DMS79 treated with DMSO at 0.1 percent for 48 hours (cell line): ENCODE measurements at regions not wholly inside any gene's neighbourhood (a gene's known extent, or its start where the extent isn't known, plus 50 kb on each side); places are given as distances from the start of the nearest gene placed in this dataset.
"Not testable (repeated sequence)": the region's sequence is repeated elsewhere in the genome, so short reads cannot be mapped to it uniquely, and the experiment has no call there.

ENCODE experiments used
- DNase-seq: peaks from one replicate; lab custom pipeline; 2025; lab: John Stamatoyannopoulos, UW

DNA sequence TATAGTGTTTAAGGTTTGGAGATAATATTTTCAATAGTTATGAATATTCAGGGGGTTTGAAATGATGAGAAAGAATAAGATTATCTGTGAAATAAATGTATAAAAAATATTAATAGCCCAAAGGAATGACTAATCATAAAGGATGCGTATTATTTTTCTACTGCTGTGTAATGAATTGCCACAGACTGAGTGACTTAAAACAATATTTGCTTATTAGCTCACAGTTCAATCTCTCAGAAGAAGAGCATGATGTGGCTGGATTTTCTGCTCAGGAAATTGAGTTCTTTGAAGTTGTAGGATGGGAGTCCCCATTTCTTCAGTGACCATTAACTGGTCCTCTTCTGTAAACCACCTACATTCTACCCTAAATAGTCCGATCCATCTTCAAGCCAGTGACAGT is 1680.8 kb upstream of the AGA start:
- no peak for DNase-seq

DNA sequence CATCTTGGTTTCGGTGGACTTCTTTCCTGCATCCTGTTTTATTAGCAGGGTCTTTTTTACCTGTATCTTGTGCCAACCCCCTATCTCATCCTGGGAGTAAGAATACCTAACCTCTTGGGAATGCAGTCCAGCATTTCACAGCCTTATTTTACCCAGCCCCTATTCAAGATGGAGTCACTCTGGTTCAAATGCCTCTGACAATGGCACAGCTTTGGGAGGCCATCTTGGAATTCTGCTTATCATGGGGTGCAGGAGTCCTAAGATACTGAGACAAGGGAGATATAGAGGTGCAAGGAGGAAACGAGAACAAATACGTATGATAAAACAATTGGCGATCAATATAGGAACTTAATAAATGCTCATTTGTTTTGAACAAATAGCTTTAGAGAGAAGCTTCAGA is 1682.2 kb upstream of the AGA start:
- DNase-seq = no peak

DNA sequence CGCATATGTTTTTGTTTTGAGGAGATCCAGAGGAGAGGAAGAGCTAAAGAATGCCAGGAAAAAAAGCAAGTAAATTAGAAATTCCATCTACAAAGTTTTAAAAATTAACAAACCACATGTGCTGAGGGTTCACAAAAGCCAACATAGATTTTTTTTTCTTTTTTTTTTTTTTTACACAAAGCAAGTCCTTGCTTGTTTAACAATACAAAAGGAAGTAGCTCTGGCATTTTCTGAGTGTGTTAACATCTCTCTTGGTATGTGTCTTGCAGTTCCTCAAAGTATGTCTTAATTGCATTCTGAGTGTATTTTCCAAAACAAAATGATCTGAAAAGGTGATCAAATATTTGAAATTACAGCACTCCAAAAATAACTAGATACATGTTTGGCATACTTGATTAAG is 1682.7 kb upstream of the AGA start:
- no peak for DNase-seq

- no peak for DNase-seq
Measured at GRCh38 chr4:179125870-179126269, 1683.6 kb upstream of the AGA start.

DNA sequence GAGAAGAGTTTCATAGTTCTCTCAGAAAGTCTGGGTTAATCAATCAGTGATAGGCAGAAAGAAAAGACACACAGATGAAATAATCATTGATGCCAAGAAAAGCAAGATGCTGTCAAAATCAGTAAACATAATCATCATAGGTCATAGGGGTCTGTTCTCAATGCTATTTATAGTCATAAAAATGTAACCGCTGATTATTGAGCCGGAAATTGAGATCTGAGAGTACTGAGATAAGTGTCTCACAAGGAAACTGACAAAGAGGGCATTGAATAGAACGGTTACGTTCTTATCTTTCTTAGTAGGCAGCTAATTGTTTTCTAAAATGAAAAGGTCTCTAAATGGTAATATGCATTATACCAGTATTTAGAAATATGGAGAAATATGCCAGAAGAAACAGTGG is 1686.1 kb upstream of the AGA start:
- no peak for DNase-seq

GRCh38 chr4:179130122-179130714 is 1688.0 kb upstream of the AGA start:
- no peak for DNase-seq

DNA sequence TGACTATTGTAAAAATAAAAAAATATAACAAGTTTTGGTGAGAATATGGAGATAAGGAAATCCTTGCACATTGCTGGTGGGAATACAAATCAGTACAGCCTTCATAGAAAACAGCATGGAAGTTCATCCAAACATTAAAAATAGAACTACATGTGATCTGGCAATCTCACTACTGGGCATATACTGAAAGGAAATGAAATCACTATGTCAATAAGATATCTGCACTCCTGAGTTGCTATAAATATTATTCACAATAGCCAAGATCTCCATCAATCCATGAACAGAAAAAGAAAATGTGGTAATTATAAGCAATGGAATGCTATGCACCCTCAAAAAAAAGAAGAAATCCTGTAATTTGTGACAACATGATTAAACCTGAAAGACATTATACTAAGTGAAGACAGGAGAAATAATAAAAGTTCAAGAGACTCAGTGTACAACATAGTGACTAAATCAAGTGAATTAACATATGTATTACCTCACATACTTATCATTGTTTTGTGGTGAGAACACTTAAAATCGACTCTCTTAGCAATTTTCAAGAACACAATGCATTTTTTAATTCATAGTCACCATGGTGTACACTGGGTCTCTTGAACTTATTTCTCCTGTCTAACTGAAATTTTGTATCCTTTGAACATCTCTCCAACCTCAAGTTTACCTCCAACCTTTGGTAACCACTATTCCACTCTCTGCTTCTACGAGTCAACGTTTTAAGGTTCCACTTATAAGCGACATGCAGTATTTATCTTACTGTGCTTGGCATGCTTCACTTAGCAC is 1703.7 kb upstream of the AGA start:
- no peak for DNase-seq

DNA sequence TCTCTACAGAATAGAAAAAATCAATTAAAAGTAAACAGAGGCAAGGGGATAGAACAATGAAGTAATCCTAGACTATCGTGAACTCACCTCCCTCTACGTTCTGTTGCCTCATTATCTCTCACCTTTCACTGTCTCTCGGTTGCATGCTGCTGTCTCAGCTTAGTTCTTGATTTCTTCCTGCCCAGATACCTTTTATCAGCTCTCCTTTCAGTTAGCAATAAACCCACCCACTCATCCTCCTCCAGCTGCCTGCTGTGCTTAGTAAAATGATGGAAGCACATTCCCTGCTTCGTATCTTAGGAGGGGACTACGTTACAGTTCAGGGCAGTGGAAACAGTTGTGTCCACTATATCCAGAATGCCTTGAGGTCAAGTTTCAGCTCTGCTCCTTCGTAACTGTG is 1709.5 kb upstream of the AGA start:
- no peak for DNase-seq

DNA sequence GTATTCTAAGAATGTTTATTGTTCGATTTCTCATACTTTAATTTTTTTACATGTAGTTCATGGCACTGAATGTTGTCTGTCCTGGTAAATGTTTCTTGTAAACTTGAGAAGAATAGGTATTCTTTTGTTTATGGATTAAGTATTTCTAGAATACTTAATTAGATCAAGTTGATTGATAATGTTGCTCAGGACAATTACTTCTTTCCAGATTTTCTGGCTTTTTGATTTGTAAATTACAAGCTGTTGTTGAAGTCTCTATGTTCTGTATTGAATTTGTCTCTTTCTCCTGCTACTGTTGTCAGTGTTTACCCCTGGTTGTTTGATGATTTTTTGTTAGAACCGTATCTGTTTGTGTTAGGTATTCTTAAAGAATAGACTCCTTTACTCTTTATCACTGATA is 1720.9 kb upstream of the AGA start:
- DNase-seq = no peak

GRCh38 chr4:179164267-179164999 is 1722.2 kb upstream of the AGA start:
- no peak for DNase-seq

GRCh38 chr4:179165000-179165738 is 1722.9 kb upstream of the AGA start:
- no peak for DNase-seq

DNA sequence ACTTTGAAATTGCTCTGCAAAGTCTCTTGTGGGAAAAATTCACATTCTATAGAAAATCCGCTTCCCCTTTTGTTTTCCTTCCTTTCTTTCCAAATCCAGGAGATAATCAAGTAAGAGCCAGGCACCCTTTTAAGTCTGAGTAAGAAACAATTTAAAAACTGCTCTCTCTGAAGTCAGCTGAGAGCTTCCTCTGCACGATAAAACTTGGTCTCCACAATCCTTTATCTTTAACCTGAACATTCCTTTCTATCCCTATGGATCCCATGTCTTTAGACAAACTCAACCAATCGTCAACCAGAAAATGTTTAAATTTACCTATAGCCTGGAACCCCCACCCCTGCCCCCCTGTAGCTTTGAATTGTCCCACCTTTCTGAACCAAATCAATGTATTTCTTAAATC is 1723.6 kb upstream of the AGA start:
- DNase-seq = no peak

DNA sequence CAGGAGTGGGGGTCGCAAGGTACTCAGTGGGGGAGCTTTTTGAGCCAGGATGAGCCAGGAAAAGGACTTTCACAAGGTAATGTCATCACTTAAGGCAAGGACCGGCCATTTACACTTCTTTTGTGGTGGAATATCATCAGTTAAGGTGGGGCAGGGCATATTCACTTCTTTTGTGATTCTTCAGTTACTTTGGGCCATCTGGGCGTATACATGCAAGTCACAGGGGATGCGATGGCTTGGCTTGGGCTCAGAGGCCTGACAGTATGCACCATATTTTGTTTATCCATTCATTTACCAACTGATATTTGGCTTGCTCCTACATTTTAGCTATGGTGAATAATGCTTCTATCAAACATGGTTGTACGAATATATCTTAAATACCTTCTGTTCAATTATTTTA is 1728.1 kb upstream of the AGA start:
- not testable (repeated sequence) for DNase-seq

DNA sequence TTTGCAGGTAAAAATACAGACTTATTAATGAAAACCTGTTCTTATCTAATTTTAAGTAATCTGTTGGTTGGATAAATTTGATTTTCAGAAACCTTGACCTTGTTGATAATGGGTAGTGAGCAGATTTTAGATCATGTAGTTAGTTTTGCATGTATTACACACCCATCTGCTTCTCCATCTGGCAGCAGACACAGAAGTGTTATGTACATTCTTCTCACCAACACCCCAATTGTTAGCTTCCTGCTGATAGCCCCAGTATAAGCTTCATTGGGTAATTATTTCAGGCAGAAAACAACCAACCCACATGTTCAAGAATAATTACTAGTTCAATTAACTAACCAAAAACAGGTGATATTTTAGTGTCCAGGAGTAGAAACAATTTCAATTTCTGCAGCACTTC is 1740.5 kb upstream of the AGA start:
- DNase-seq = no peak

- DNase-seq = no peak
Measured at GRCh38 chr4:179195887-179196286, 1753.7 kb upstream of the AGA start.

DNA sequence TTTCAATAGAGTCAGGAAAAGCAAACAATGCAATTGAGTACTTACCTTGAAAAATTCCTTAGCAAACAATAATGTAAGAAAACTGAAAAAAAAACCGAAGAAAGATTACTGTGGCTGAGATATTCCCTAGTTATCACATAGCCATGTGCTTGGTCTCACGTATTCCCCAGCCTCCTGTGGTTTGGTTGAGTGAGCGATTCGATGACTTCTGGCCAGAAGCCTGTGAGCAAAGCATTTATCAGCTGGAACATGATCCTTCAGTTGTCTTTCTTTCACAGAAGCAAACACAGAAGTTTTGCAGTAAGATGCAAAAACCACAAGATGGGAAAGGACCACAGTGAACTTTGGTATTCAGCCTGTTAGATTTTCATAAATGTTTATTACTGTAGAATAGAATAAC is 1754.3 kb upstream of the AGA start:
- no peak for DNase-seq

GRCh38 chr4:179200681-179201080 is 1758.4 kb upstream of the AGA start:
- no peak for DNase-seq

DNA sequence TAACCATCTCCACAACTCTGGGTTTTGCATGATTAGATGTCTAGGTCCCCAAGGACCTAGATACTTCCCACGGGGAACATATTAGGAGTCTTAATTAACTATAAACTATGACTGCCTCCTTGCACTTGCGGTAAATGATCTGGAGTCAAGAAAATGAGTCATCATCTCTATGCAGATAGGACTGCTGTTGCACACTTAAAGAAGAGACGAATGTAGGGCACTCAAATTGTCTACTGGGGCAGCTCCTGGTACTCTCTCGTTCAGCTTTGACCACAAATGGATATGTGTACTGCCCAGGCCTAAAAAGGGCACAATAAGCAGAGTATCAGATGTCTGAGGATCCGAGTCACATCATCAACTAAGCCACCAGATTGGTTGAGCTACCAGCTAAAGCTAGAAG is 1783.4 kb upstream of the AGA start:
- DNase-seq = no peak

DNA sequence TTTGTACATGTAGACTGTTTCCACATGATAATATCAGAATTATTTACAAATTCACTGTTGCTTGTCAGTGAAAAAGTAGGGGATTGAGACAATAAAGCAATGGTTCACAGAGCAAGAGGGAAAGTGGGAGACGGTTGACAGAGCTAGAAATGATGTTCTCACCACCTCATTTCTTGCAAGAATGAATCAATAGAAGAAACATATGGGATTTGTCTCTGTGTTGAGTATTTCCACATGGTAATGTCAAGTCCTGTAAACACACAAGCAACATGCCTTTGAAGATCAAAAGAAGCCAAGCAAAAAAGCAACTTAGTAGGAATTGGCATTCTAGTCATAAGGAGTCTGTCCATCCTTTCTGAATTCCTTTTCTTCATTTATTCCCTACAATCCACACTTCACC is 1806.6 kb upstream of the AGA start:
- no peak for DNase-seq

- DNase-seq = no peak
Measured at GRCh38 chr4:179268791-179269190, 1826.6 kb upstream of the AGA start.

- DNase-seq = no peak
Measured at GRCh38 chr4:179272282-179272681, 1830.0 kb upstream of the AGA start.

DNA sequence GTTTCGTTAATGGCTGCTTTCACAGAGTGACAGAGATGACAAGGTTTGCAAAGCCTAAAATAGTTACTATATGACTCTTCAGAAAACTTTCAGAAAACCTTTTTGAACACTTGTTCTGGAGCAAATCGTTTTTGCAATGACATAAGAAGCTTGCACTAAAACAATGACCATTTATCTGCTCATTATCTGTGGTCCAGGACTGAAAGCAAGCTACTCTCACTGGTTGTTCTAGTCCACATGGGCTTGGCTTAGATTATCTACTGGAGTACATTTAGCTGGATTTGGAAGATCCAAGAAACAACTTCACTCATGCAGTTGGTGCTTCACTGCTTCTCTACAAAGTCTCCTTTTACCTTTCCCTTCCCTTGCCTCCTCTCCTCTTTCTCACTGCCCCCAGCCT is 1836.4 kb upstream of the AGA start:
- DNase-seq = no peak

- DNase-seq = no peak
Measured at GRCh38 chr4:179285696-179286095, 1843.5 kb upstream of the AGA start.
